Muscle of back (tissue), 3 donors: ENCODE measurements at regions not wholly inside any gene's neighbourhood (a gene's known extent, or its start where the extent isn't known, plus 50 kb on each side); places are given as distances from the start of the nearest gene placed in this dataset.
"Not testable (repeated sequence)": the region's sequence is repeated elsewhere in the genome, so short reads cannot be mapped to it uniquely, and the experiment has no call there.

Experiments
- DNase-seq, 3 donors: peaks; one replicate each; pipeline versions ENCODE4 v3.0.0 to v3.0.0-alpha.2; 2013

- peak; percentile 24 to 77 (median 63) for DNase-seq
Measured at GRCh38 chr11:71638801-71639519, 56.3 kb upstream of the KRTAP5-11 start.

- peak in 1 of 3 donors; percentile 66 for DNase-seq
Measured at GRCh38 chr11:71639520-71639849, 56.8 kb upstream of the KRTAP5-11 start.

- not testable (repeated sequence) for DNase-seq
Measured at GRCh38 chr11:71639916-71640315, 57.2 kb upstream of the KRTAP5-11 start.

- not testable (repeated sequence) for DNase-seq
Measured at GRCh38 chr11:71647078-71647477, 64.4 kb upstream of the KRTAP5-11 start.

- not testable (repeated sequence) for DNase-seq
Measured at GRCh38 chr11:71652998-71653397, 70.3 kb upstream of the KRTAP5-11 start.

- DNase-seq, result not testable (repeated sequence)
Measured at GRCh38 chr11:71654423-71654822, 71.7 kb upstream of the KRTAP5-11 start.

GRCh38 chr11:71655041-71655440 is 72.4 kb upstream of the KRTAP5-11 start:
- DNase-seq, result not testable (repeated sequence)

- DNase-seq, result not testable (repeated sequence)
Measured at GRCh38 chr11:71656513-71656912, 73.8 kb upstream of the KRTAP5-11 start.

GRCh38 chr11:71664941-71665340 is 82.3 kb upstream of the KRTAP5-11 start:
- not testable (repeated sequence) for DNase-seq

GRCh38 chr11:71698110-71698509 is 115.4 kb upstream of the KRTAP5-11 start:
- DNase-seq, result not testable (repeated sequence)

GRCh38 chr11:71698961-71699360 is 116.3 kb upstream of the KRTAP5-11 start:
- DNase-seq, result not testable (repeated sequence)

- DNase-seq, result not testable (repeated sequence)
Measured at GRCh38 chr11:71701435-71702291, 119.0 kb upstream of the KRTAP5-11 start.

- DNase-seq, result not testable (repeated sequence)
Measured at GRCh38 chr11:71705086-71705737, 122.5 kb upstream of the KRTAP5-11 start.

GRCh38 chr11:71705738-71706432 is 123.2 kb upstream of the KRTAP5-11 start:
- DNase-seq, result not testable (repeated sequence)

GRCh38 chr11:71707083-71707482 is 124.4 kb upstream of the KRTAP5-11 start:
- not testable (repeated sequence) for DNase-seq

GRCh38 chr11:71709541-71709940 is 123.5 kb upstream of the DEFB108B start:
- DNase-seq, result not testable (repeated sequence)

- peak in 2 of 3 donors; percentile 5 to 10 for DNase-seq
Measured at GRCh38 chr11:71710171-71710671, 122.8 kb upstream of the DEFB108B start.

GRCh38 chr11:71710701-71711385 is 122.2 kb upstream of the DEFB108B start:
- not testable (repeated sequence) for DNase-seq

GRCh38 chr11:71712350-71712749 is 120.7 kb upstream of the DEFB108B start:
- not testable (repeated sequence) for DNase-seq

GRCh38 chr11:71712846-71713245 is 120.2 kb upstream of the DEFB108B start:
- not testable (repeated sequence) for DNase-seq

- not testable (repeated sequence) for DNase-seq
Measured at GRCh38 chr11:71714510-71714909, 118.5 kb upstream of the DEFB108B start.
